ENCODE measurements at regions not wholly inside any gene's neighbourhood (a gene's known extent, or its start where the extent isn't known, plus 50 kb on each side); places are given as distances from the start of the nearest gene placed in this dataset.

GRCh38 chr13:105816994-105817393 is 718.5 kb downstream of the EFNB2 start:
- TF ChIP-seq POLR2AphosphoS5 (IDR thresholded peaks at IDR 0.05; ENCODE audit: low read depth, low read length) (no peak), POLR2A (IDR thresholded peaks at IDR 0.05; ENCODE audit: low read depth, low read length) (no peak)

Measured in GM12892 (cell line).